ENCODE measurements at regions not wholly inside any gene's neighbourhood (a gene's known extent, or its start where the extent isn't known, plus 50 kb on each side); places are given as distances from the start of the nearest gene placed in this dataset.

- no peak for ATAC-seq
- Mint-ChIP-seq H3K36me3 (ENCODE audit: low read depth) (no peaks in the 10 kb centered on the region), H3K4me1 (no peaks in the 10 kb centered on the region), H3K4me3 (no peak overlapping the region), H3K27me3 (no peaks in the 10 kb centered on the region), H3K27ac (no peak overlapping the region)
- DNase-seq = no peak
- H3K9me3 ChIP-seq (ENCODE audit: control insufficient read depth, low read length, poor library complexity, severe bottlenecking) = no peaks in the 10 kb centered on the region
These were observed 1226.4 kb downstream of the NSUN3 start for GRCh38 chr3:95289295-95289694.

DNA sequence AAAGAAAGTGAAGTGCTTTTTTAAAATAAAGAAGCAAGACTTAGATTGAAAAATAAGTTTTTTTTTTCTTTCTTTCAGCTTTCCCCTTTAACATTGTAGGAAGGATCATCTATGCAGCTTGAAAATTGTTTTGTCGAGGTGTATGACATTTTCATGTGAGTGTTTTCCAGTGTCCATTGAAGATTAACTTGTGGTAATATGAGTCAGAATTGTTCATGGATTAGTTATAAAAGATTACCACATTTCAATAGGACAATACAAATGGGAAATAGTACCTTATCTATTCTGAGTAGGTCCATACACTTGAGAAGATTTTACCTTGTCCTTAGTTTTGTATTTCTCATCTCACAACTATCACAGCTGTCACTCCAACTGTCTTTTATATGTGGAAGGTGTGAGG lies 1234.7 kb downstream of the NSUN3 start:
- H3K4me3 Mint-ChIP-seq = no peak overlapping the region
- no peaks in the 10 kb centered on the region for H3K27me3 Mint-ChIP-seq
- H3K27ac Mint-ChIP-seq = no peak overlapping the region
- no peaks in the 10 kb centered on the region for H3K36me3 Mint-ChIP-seq (ENCODE audit: low read depth)
- no peak for DNase-seq
- no peaks in the 10 kb centered on the region for H3K4me1 Mint-ChIP-seq
- H3K9me3 ChIP-seq (ENCODE audit: control insufficient read depth, low read length, poor library complexity, severe bottlenecking) = no peaks in the 10 kb centered on the region
- ATAC-seq = no peak

- Mint-ChIP-seq H3K4me1 (no peaks in the 10 kb centered on the region), H3K27me3 (no peaks in the 10 kb centered on the region), H3K27ac (no peak overlapping the region), H3K4me3 (no peak overlapping the region), H3K36me3 (ENCODE audit: low read depth) (no peaks in the 10 kb centered on the region)
- no peak for DNase-seq
- no peak for ATAC-seq
- H3K9me3 ChIP-seq (ENCODE audit: control insufficient read depth, low read length, poor library complexity, severe bottlenecking) = no peaks in the 10 kb centered on the region
These were observed 1239.2 kb downstream of the NSUN3 start for GRCh38 chr3:95302044-95302443.

GRCh38 chr3:95310560-95310959 lies 1247.7 kb downstream of the NSUN3 start:
- H3K27ac Mint-ChIP-seq = no peak overlapping the region
- DNase-seq (no peak), ATAC-seq (no peak)
- H3K9me3 ChIP-seq (ENCODE audit: control insufficient read depth, low read length, poor library complexity, severe bottlenecking) = no peaks in the 10 kb centered on the region
- no peaks in the 10 kb centered on the region for H3K27me3 Mint-ChIP-seq
- no peak overlapping the region for H3K4me3 Mint-ChIP-seq
- H3K36me3 Mint-ChIP-seq (ENCODE audit: low read depth) = no peaks in the 10 kb centered on the region
- H3K4me1 Mint-ChIP-seq = no peaks in the 10 kb centered on the region

DNA sequence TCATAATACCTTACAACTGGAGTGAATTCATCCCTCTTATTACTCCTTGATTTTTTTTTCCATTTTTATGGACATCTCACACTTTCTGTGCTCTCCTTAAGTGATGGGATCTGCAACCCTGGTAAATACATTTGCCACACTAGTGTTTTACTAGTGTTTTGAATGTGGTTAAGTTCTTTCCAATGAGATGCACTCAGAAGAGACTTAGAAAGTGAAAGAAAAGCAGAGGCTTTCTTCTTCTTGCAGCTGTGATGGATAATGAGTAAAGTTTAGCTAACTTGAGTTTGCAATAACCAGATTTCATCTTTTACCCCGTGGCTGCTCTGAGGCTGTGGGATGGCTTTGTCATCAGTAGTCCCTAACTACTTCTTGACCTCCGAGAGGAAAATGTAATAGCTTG lies 1248.4 kb downstream of the NSUN3 start:
- Mint-ChIP-seq H3K27me3 (no peaks in the 10 kb centered on the region), H3K4me1 (no peaks in the 10 kb centered on the region), H3K36me3 (ENCODE audit: low read depth) (no peaks in the 10 kb centered on the region), H3K4me3 (no peak overlapping the region), H3K27ac (no peak overlapping the region)
- DNase-seq (no peak), ATAC-seq (no peak)
- no peaks in the 10 kb centered on the region for H3K9me3 ChIP-seq (ENCODE audit: control insufficient read depth, low read length, poor library complexity, severe bottlenecking)

DNA sequence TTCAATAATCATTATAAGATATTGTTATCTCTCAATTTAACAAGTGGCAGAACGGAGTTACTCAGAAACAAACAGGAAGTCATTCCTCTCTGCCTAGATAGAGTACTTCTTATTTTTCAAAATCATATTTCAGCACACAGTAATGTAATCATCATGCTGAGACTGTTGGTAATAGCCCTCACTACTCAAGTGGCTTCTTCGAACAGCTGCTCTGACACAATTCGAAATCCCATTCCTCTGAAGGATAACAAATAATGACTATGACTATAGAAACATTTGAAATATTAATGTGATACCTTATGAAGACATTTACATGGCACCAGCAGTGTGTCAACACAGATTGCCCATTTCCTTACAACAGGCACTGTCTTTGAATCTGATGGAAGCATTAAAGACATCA lies 1249.8 kb downstream of the NSUN3 start:
- Mint-ChIP-seq H3K4me3 (no peak overlapping the region), H3K27ac (no peak overlapping the region), H3K36me3 (ENCODE audit: low read depth) (no peaks in the 10 kb centered on the region), H3K4me1 (no peaks in the 10 kb centered on the region), H3K27me3 (no peaks in the 10 kb centered on the region)
- DNase-seq (no peak), ATAC-seq (no peak)
- no peaks in the 10 kb centered on the region for H3K9me3 ChIP-seq (ENCODE audit: control insufficient read depth, low read length, poor library complexity, severe bottlenecking)

- DNase-seq (no peak), ATAC-seq (no peak)
- no peak overlapping the region for H3K4me3 Mint-ChIP-seq
- no peaks in the 10 kb centered on the region for H3K9me3 ChIP-seq (ENCODE audit: control insufficient read depth, low read length, poor library complexity, severe bottlenecking)
- no peak overlapping the region for H3K27ac Mint-ChIP-seq
- no peaks in the 10 kb centered on the region for H3K27me3 Mint-ChIP-seq
- H3K4me1 Mint-ChIP-seq = no peaks in the 10 kb centered on the region
- no peaks in the 10 kb centered on the region for H3K36me3 Mint-ChIP-seq (ENCODE audit: low read depth)
These were observed 1257.1 kb downstream of the NSUN3 start for GRCh38 chr3:95319921-95320494.

- no peak for ATAC-seq
- H3K36me3 Mint-ChIP-seq (ENCODE audit: low read depth) = no peaks in the 10 kb centered on the region
- DNase-seq = no peak
- H3K27ac Mint-ChIP-seq = no peak overlapping the region
- no peak overlapping the region for H3K4me3 Mint-ChIP-seq
- no peaks in the 10 kb centered on the region for H3K9me3 ChIP-seq (ENCODE audit: control insufficient read depth, low read length, poor library complexity, severe bottlenecking)
- no peaks in the 10 kb centered on the region for H3K4me1 Mint-ChIP-seq
- no peaks in the 10 kb centered on the region for H3K27me3 Mint-ChIP-seq
These were observed 1264.6 kb downstream of the NSUN3 start for GRCh38 chr3:95327478-95327877.

GRCh38 chr3:95333826-95334225 lies 1271.0 kb downstream of the NSUN3 start:
- no peaks in the 10 kb centered on the region for H3K27me3 Mint-ChIP-seq
- H3K36me3 Mint-ChIP-seq (ENCODE audit: low read depth) = no peaks in the 10 kb centered on the region

GRCh38 chr3:95334461-95334860 lies 1271.6 kb downstream of the NSUN3 start:
- Mint-ChIP-seq H3K4me1 (no peaks in the 10 kb centered on the region), H3K27me3 (no peaks in the 10 kb centered on the region), H3K36me3 (ENCODE audit: low read depth) (no peaks in the 10 kb centered on the region), H3K27ac (no peak overlapping the region), H3K4me3 (no peak overlapping the region)
- DNase-seq (no peak), ATAC-seq (no peak)
- H3K9me3 ChIP-seq (ENCODE audit: control insufficient read depth, low read length, poor library complexity, severe bottlenecking) = no peaks in the 10 kb centered on the region

More at GRCh38 chr3:95333826-95334225, 1271.0 kb downstream of the NSUN3 start:
- H3K4me3 Mint-ChIP-seq = no peak overlapping the region
- no peak overlapping the region for H3K27ac Mint-ChIP-seq
- ATAC-seq (no peak), DNase-seq (no peak)
- H3K9me3 ChIP-seq (ENCODE audit: control insufficient read depth, low read length, poor library complexity, severe bottlenecking) = no peaks in the 10 kb centered on the region
- no peaks in the 10 kb centered on the region for H3K4me1 Mint-ChIP-seq

DNA sequence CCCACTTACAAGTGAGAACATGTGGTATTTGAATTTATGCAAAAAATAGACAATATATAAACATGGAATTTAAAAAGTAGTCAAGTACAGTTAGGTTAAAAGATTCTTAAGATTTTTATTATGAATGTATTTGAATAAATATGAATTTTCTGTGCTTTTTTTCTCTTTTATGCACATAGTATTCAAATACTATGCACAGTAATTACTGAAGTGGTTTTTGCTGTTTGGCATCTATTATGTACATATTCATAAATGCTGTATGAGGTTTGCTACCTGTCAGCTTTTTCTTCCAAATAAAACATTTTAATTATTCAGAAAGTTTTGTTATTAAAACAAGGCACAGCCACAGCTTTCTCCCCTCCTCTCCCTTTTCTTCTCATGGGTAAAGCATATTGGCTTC lies 1272.7 kb downstream of the NSUN3 start:
- Mint-ChIP-seq H3K27me3 (no peaks in the 10 kb centered on the region), H3K27ac (no peak overlapping the region)
- H3K9me3 ChIP-seq (ENCODE audit: control insufficient read depth, low read length, poor library complexity, severe bottlenecking) = no peaks in the 10 kb centered on the region

DNA sequence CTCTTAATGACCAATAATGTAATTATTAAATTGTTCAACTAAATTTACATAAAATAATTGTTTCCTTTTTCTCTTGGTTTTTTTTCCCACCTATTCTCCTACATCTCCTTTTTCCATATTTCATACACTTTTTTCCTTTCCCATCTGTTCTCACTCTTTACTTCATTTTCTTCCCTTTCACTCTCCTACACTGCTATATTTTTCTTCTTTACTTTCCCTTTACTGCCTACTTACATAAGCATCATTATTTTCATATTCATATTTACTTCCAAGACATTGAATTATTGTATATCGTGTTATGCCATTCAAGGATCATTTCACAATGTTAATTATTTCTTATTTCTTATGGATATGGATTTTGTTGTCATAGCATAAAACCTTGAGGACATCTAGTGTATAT lies 1275.6 kb downstream of the NSUN3 start:
- no peaks in the 10 kb centered on the region for H3K36me3 Mint-ChIP-seq (ENCODE audit: low read depth)
- no peaks in the 10 kb centered on the region for H3K9me3 ChIP-seq (ENCODE audit: control insufficient read depth, low read length, poor library complexity, severe bottlenecking)
- H3K27me3 Mint-ChIP-seq = no peaks in the 10 kb centered on the region
- no peaks in the 10 kb centered on the region for H3K4me1 Mint-ChIP-seq
- no peak overlapping the region for H3K27ac Mint-ChIP-seq
- DNase-seq = no peak
- ATAC-seq = no peak
- no peak overlapping the region for H3K4me3 Mint-ChIP-seq

More for the DNA sequence above, 1272.7 kb downstream of the NSUN3 start:
- ATAC-seq (no peak), DNase-seq (no peak)
- no peaks in the 10 kb centered on the region for H3K4me1 Mint-ChIP-seq
- H3K4me3 Mint-ChIP-seq = no peak overlapping the region
- H3K36me3 Mint-ChIP-seq (ENCODE audit: low read depth) = no peaks in the 10 kb centered on the region

- no peak for ATAC-seq
- H3K9me3 ChIP-seq (ENCODE audit: control insufficient read depth, low read length, poor library complexity, severe bottlenecking) = no peaks in the 10 kb centered on the region
- Mint-ChIP-seq H3K4me1 (no peaks in the 10 kb centered on the region), H3K27ac (no peak overlapping the region), H3K27me3 (no peaks in the 10 kb centered on the region), H3K4me3 (no peak overlapping the region), H3K36me3 (ENCODE audit: low read depth) (no peaks in the 10 kb centered on the region)
- DNase-seq = no peak
These were observed 1278.5 kb downstream of the NSUN3 start for GRCh38 chr3:95341314-95341713.

GRCh38 chr3:95343228-95343627 lies 1280.4 kb downstream of the NSUN3 start:
- DNase-seq = no peak
- no peak for ATAC-seq
- no peak overlapping the region for H3K27ac Mint-ChIP-seq
- no peaks in the 10 kb centered on the region for H3K9me3 ChIP-seq (ENCODE audit: control insufficient read depth, low read length, poor library complexity, severe bottlenecking)
- H3K4me3 Mint-ChIP-seq = no peak overlapping the region
- H3K4me1 Mint-ChIP-seq = no peaks in the 10 kb centered on the region
- H3K27me3 Mint-ChIP-seq = no peaks in the 10 kb centered on the region
- H3K36me3 Mint-ChIP-seq (ENCODE audit: low read depth) = no peaks in the 10 kb centered on the region
